ENCODE measurements at regions not wholly inside any gene's neighbourhood (a gene's known extent, or its start where the extent isn't known, plus 50 kb on each side); places are given as distances from the start of the nearest gene placed in this dataset.

- TF ChIP-seq, protein P1, sequence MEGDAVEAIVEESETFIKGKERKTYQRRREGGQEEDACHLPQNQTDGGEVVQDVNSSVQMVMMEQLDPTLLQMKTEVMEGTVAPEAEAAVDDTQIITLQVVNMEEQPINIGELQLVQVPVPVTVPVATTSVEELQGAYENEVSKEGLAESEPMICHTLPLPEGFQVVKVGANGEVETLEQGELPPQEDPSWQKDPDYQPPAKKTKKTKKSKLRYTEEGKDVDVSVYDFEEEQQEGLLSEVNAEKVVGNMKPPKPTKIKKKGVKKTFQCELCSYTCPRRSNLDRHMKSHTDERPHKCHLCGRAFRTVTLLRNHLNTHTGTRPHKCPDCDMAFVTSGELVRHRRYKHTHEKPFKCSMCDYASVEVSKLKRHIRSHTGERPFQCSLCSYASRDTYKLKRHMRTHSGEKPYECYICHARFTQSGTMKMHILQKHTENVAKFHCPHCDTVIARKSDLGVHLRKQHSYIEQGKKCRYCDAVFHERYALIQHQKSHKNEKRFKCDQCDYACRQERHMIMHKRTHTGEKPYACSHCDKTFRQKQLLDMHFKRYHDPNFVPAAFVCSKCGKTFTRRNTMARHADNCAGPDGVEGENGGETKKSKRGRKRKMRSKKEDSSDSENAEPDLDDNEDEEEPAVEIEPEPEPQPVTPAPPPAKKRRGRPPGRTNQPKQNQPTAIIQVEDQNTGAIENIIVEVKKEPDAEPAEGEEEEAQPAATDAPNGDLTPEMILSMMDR (IDR thresholded peaks at IDR 0.05 in 4 of 5, conservative IDR thresholded peaks at IDR 0.05 in 1 of 5): no peak
- no peak for TF ChIP-seq POLR2A (IDR thresholded peaks at IDR 0.05)
These were observed 2043.5 kb upstream of the AGA start for GRCh38 chr4:179485781-179486180.

All from gastrocnemius medialis (tissue), 4 donors.